HEK293 (cell line): ENCODE measurements at regions not wholly inside any gene's neighbourhood (a gene's known extent, or its start where the extent isn't known, plus 50 kb on each side); places are given as distances from the start of the nearest gene placed in this dataset.

Experiments
- CTCF ChIA-PET: fragments of 350-600 bp; formaldehyde crosslinking; extraction: SDS; loops from one replicate; lab custom pipeline; 2021; ENCODE audit warnings: antibody characterized with exemption; lab: Yijun Ruan, JAX
- POLR2A ChIA-PET: fragments of 300-600 bp; formaldehyde crosslinking; extraction: SDS; loops from one replicate; lab custom pipeline; 2020; ENCODE audit warnings: antibody characterized with exemption, inconsistent platforms; lab: Yijun Ruan, JAX
- H3K27ac ChIP-seq: fragments of 200-500 bp; sonication (Bioruptor generic); 2 replicates; pipeline ENCODE4 v1.5.1; 2014; ENCODE audit warnings: low read depth, low read length, control low read depth, inconsistent platforms; ENCODE audit errors: extremely low read depth
- H3K36me3 ChIP-seq, 2 experiments: fragments of 200-500 bp in 1 of 2; sonication (Bioruptor generic) in 1 of 2; 1 replicate in 1 of 2; 2 replicates in 1 of 2; pipeline ENCODE4 v1.5.1; 2014 to 2017; ENCODE audit warnings: inconsistent platforms in 2 of 2, low read length in 2 of 2; ENCODE audit not compliant: control insufficient read depth in 2 of 2, insufficient read depth in 1 of 2
- H3K4me1 ChIP-seq: fragments of 200-500 bp; sonication (Bioruptor generic); 2 replicates; pipeline ENCODE4 v1.5.1; 2014; ENCODE audit warnings: mild to moderate bottlenecking, low read length, inconsistent platforms; ENCODE audit not compliant: control insufficient read depth, insufficient read depth
- H3K4me3 ChIP-seq: 2 replicates; pipeline ENCODE4 v1.5.1; 2011; ENCODE audit warnings: low read depth, mild to moderate bottlenecking, control low read depth, low read length, moderate library complexity
- H3K9me3 ChIP-seq: fragments of 200-500 bp; sonication (Bioruptor generic); 2 replicates; pipeline ENCODE4 v1.5.1; 2014; ENCODE audit warnings: low read depth, low read length, inconsistent platforms; ENCODE audit not compliant: control insufficient read depth, insufficient read depth
- GLIS2 ChIP-seq: fragments of 450-650 bp; formaldehyde crosslinking; IDR thresholded peaks from 2 replicates; pipeline ENCODE4 v1.5.1; 2016; ENCODE audit warnings: missing biosample characterization, missing genetic modification characterization
- KLF17 ChIP-seq: fragments of 450-650 bp; formaldehyde crosslinking; IDR thresholded peaks from 2 replicates; pipeline ENCODE4 v1.5.1; 2016; ENCODE audit warnings: missing biosample characterization, missing genetic modification characterization
- PRDM4 ChIP-seq: fragments of 450-650 bp; formaldehyde crosslinking; IDR thresholded peaks from 2 replicates; pipeline ENCODE4 v1.5.1; 2017; ENCODE audit warnings: missing biosample characterization, missing genetic modification characterization
- REST ChIP-seq: fragments of 450-650 bp; formaldehyde crosslinking; IDR thresholded peaks from 2 replicates; pipeline ENCODE4 v1.5.1; 2016; ENCODE audit warnings: missing biosample characterization, missing genetic modification characterization
- ZBTB17 ChIP-seq: fragments of 450-650 bp; formaldehyde crosslinking; IDR thresholded peaks from 2 replicates; pipeline ENCODE4 v1.5.1; 2016; ENCODE audit warnings: missing biosample characterization, missing genetic modification characterization
- ZBTB48 ChIP-seq: fragments of 450-650 bp; formaldehyde crosslinking; IDR thresholded peaks from 2 replicates; pipeline ENCODE4 v1.5.1; 2016; ENCODE audit warnings: missing biosample characterization, missing genetic modification characterization
- ZBTB49 ChIP-seq: fragments of 450-650 bp; formaldehyde crosslinking; IDR thresholded peaks from 2 replicates; pipeline ENCODE4 v1.5.1; 2016; ENCODE audit warnings: missing biosample characterization, missing genetic modification characterization, low read depth
- ZNF148 ChIP-seq: fragments of 450-650 bp; formaldehyde crosslinking; IDR thresholded peaks from 2 replicates; pipeline ENCODE4 v1.5.0; 2017; ENCODE audit warnings: missing biosample characterization, missing genetic modification characterization, borderline replicate concordance
- ZNF175 ChIP-seq: fragments of 450-650 bp; formaldehyde crosslinking; IDR thresholded peaks from 2 replicates; pipeline ENCODE4 v1.5.1; 2016; ENCODE audit warnings: missing biosample characterization, missing genetic modification characterization
- ZNF202 ChIP-seq: fragments of 450-650 bp; formaldehyde crosslinking; IDR thresholded peaks from 2 replicates; pipeline ENCODE4 v1.5.1; 2016; ENCODE audit warnings: missing biosample characterization, missing genetic modification characterization, borderline replicate concordance
- ZNF221 ChIP-seq: fragments of 450-650 bp; formaldehyde crosslinking; IDR thresholded peaks from 2 replicates; pipeline ENCODE4 v1.5.1; 2017; ENCODE audit warnings: missing biosample characterization, missing genetic modification characterization, borderline replicate concordance
- ZNF26 ChIP-seq: fragments of 450-650 bp; formaldehyde crosslinking; IDR thresholded peaks from 2 replicates; pipeline ENCODE4 v1.5.1; 2016; ENCODE audit warnings: missing biosample characterization, missing genetic modification characterization
- ZNF394 ChIP-seq: fragments of 450-650 bp; formaldehyde crosslinking; IDR thresholded peaks from 2 replicates; pipeline ENCODE4 v1.5.1; 2016; ENCODE audit warnings: missing biosample characterization, missing genetic modification characterization, mild to moderate bottlenecking, moderate library complexity, borderline replicate concordance
- ZNF548 ChIP-seq: fragments of 450-650 bp; formaldehyde crosslinking; IDR thresholded peaks from 2 replicates; pipeline ENCODE4 v1.5.1; 2016; ENCODE audit warnings: missing biosample characterization, missing genetic modification characterization
- ZNF561 ChIP-seq: fragments of 450-650 bp; IDR thresholded peaks from 2 replicates; pipeline ENCODE4 v1.5.1; 2018; ENCODE audit warnings: missing biosample characterization, missing genetic modification characterization, borderline replicate concordance
- ZNF571 ChIP-seq: fragments of 450-650 bp; formaldehyde crosslinking; IDR thresholded peaks from 2 replicates; pipeline ENCODE4 v1.5.0; 2017; ENCODE audit warnings: missing biosample characterization, missing genetic modification characterization
- ZNF596 ChIP-seq: fragments of 450-650 bp; IDR thresholded peaks from 2 replicates; pipeline ENCODE4 v1.5.0; 2018; ENCODE audit warnings: missing biosample characterization, mild to moderate bottlenecking, missing genetic modification characterization, moderate library complexity
- ZNF654 ChIP-seq: fragments of 450-650 bp; formaldehyde crosslinking; IDR thresholded peaks from 2 replicates; pipeline ENCODE4 v1.5.1; 2016; ENCODE audit warnings: low read depth, missing biosample characterization, missing genetic modification characterization
- ZNF792 ChIP-seq: fragments of 450-650 bp; formaldehyde crosslinking; IDR thresholded peaks from 2 replicates; pipeline ENCODE4 v1.5.1; 2016; ENCODE audit warnings: missing biosample characterization, missing genetic modification characterization
- ZSCAN18 ChIP-seq: fragments of 450-650 bp; formaldehyde crosslinking; IDR thresholded peaks from 2 replicates; pipeline ENCODE4 v1.5.1; 2016; ENCODE audit warnings: missing biosample characterization, missing genetic modification characterization

- Histone ChIP-seq H3K36me3 (no peaks in the 10 kb centered on the region), H3K4me1 (no peaks in the 10 kb centered on the region), H3K27ac (no peak overlapping the region), H3K9me3 (no peaks in the 10 kb centered on the region), H3K4me3 (no peak overlapping the region)
- ChIA-PET CTCF (no interaction called here), POLR2A (no interaction called here)
- no peak for TF ChIP-seq ZNF654 (tag by site-specific recombination)
Observed at GRCh38 chr1:212167098-212167497, 118.1 kb upstream of the PPP2R5A start.

GRCh38 chr1:212173567-212173966, 111.6 kb upstream of the PPP2R5A start:
- Histone ChIP-seq H3K9me3 (no peaks in the 10 kb centered on the region), H3K36me3 (no peaks in the 10 kb centered on the region), H3K27ac (no peak overlapping the region), H3K4me3 (no peak overlapping the region), H3K4me1 (no peaks in the 10 kb centered on the region)
- CTCF ChIA-PET: no interaction called here
- POLR2A ChIA-PET: no interaction called here
- TF ChIP-seq ZNF394 (tag by site-specific recombination) (no peak), ZNF26 (no peak), ZNF571 (tag by site-specific recombination) (no peak), ZSCAN18 (tag by site-specific recombination) (no peak), PRDM4 (tag by site-specific recombination) (no peak), ZBTB49 (tag by site-specific recombination) (no peak), ZNF548 (tag by site-specific recombination) (no peak), ZBTB48 (tag by site-specific recombination) (no peak), ZNF175 (no peak), ZNF792 (tag by site-specific recombination) (no peak), ZNF561 (tag by site-specific recombination) (no peak), KLF17 (tag by site-specific recombination) (no peak), ZNF221 (tag by site-specific recombination) (no peak), ZBTB17 (tag by site-specific recombination) (no peak), ZNF596 (no peak), REST (tag by site-specific recombination) (no peak), GLIS2 (no peak), ZNF148 (no peak), ZNF202 (tag by site-specific recombination) (no peak)
